Left lobe of liver (tissue), 2 donors: ENCODE measurements at regions not wholly inside any gene's neighbourhood (a gene's known extent, or its start where the extent isn't known, plus 50 kb on each side); places are given as distances from the start of the nearest gene placed in this dataset.

Experiments used
- ATAC-seq: fragments of 200-7000 bp; cut with Tn5 transposase; one replicate; pipeline ENCODE4 v1.9.1; 2020; ENCODE audit warnings: mild to moderate bottlenecking, moderate library complexity
- DNase-seq: peaks from one replicate; pipeline ENCODE4 v3.0.0-alpha.2; 2020; ENCODE audit warnings: low spot score
- donor health status: DM: no; HTN: no; CAD: no; lungs with moderate emphysema.
- donor health status: DM: no; HTN: yes; CAD: no.

- no peak for ATAC-seq
- no peak for DNase-seq
Observed at GRCh38 chr18:29154196-29154757, 977.3 kb upstream of the CDH2 start.

- no peak for DNase-seq
- ATAC-seq = no peak
Observed at GRCh38 chr18:29153091-29153490, 976.2 kb upstream of the CDH2 start.

- DNase-seq (no peak), ATAC-seq (no peak)
Observed at GRCh38 chr18:29147944-29148343, 971.0 kb upstream of the CDH2 start.

- no peak for ATAC-seq
- DNase-seq = no peak
Observed at GRCh38 chr18:29146068-29146467, 969.1 kb upstream of the CDH2 start.

- ATAC-seq = no peak
- DNase-seq = no peak
Observed at GRCh38 chr18:29140590-29140989, 963.7 kb upstream of the CDH2 start.

GRCh38 chr18:29137773-29138495, 961.0 kb upstream of the CDH2 start:
- ATAC-seq = no peak
- no peak for DNase-seq

GRCh38 chr18:29123706-29124530, 947.0 kb upstream of the CDH2 start:
- no peak for DNase-seq
- ATAC-seq = no peak

GRCh38 chr18:29104671-29105070, 927.7 kb upstream of the CDH2 start:
- DNase-seq = no peak
- no peak for ATAC-seq

GRCh38 chr18:29104227-29104626, 927.3 kb upstream of the CDH2 start:
- ATAC-seq = no peak

GRCh38 chr18:29096079-29096770, 919.3 kb upstream of the CDH2 start:
- DNase-seq (no peak), ATAC-seq (no peak)

More at GRCh38 chr18:29104227-29104626, 927.3 kb upstream of the CDH2 start:
- DNase-seq = no peak

GRCh38 chr18:29087616-29088246, 910.8 kb upstream of the CDH2 start:
- no peak for DNase-seq
- no peak for ATAC-seq

GRCh38 chr18:29084120-29084519, 907.2 kb upstream of the CDH2 start:
- DNase-seq (no peak), ATAC-seq (no peak)

- no peak for ATAC-seq
- no peak for DNase-seq
Observed at GRCh38 chr18:29083545-29083944, 906.6 kb upstream of the CDH2 start.

GRCh38 chr18:29080946-29081345, 904.0 kb upstream of the CDH2 start:
- DNase-seq = no peak
- ATAC-seq = no peak

GRCh38 chr18:29078273-29078672, 901.3 kb upstream of the CDH2 start:
- ATAC-seq (no peak), DNase-seq (no peak)

- DNase-seq (no peak), ATAC-seq (no peak)
Observed at GRCh38 chr18:29077344-29077743, 900.4 kb upstream of the CDH2 start.

- ATAC-seq (no peak), DNase-seq (no peak)
Observed at GRCh38 chr18:29076645-29077044, 899.7 kb upstream of the CDH2 start.

- ATAC-seq = no peak
- DNase-seq = no peak
Observed at GRCh38 chr18:29074147-29074546, 897.2 kb upstream of the CDH2 start.

GRCh38 chr18:29071869-29072268, 894.9 kb upstream of the CDH2 start:
- DNase-seq = no peak
- ATAC-seq = no peak

- ATAC-seq = no peak
Observed at GRCh38 chr18:29063346-29063745, 886.4 kb upstream of the CDH2 start.

GRCh38 chr18:29062921-29063320, 886.0 kb upstream of the CDH2 start:
- no peak for ATAC-seq
- no peak for DNase-seq

More at GRCh38 chr18:29063346-29063745, 886.4 kb upstream of the CDH2 start:
- DNase-seq = no peak
